Mesenchymal stem cell (in vitro differentiated cells and primary cell): ENCODE measurements at regions not wholly inside any gene's neighbourhood (a gene's known extent, or its start where the extent isn't known, plus 50 kb on each side); places are given as distances from the start of the nearest gene placed in this dataset.

ENCODE experiments used
- DNase-seq: peaks from one replicate; pipeline ENCODE4 v3.0.0-alpha.2; 2013
- H2AFZ ChIP-seq: one replicate; pipeline ENCODE4 v1.6.1; 2013; ENCODE audit warnings: low read depth, mild to moderate bottlenecking, control low read depth, inconsistent platforms, low read length, moderate library complexity
- H2AK5ac ChIP-seq: 2 replicates; pipeline ENCODE4 v1.6.1; 2013; ENCODE audit warnings: low read length, moderate library complexity, mild to moderate bottlenecking, inconsistent platforms; ENCODE audit not compliant: severe bottlenecking
- H2BK120ac ChIP-seq: one replicate; pipeline ENCODE4 v1.6.1; 2013; ENCODE audit warnings: low read depth, mild to moderate bottlenecking, inconsistent platforms, low read length, moderate library complexity
- H2BK12ac ChIP-seq, 2 experiments: one replicate each; pipeline ENCODE4 v1.6.1; 2013; ENCODE audit warnings: inconsistent platforms in 2 of 2, low read length in 2 of 2, mild to moderate bottlenecking in 2 of 2, moderate library complexity in 2 of 2, control low read depth in 1 of 2
- H2BK15ac ChIP-seq: one replicate; pipeline ENCODE4 v1.6.1; 2013; ENCODE audit warnings: mild to moderate bottlenecking, low read depth, inconsistent platforms; ENCODE audit not compliant: poor library complexity, severe bottlenecking
- H2BK5ac ChIP-seq: 2 replicates; pipeline ENCODE4 v1.6.1; 2013; ENCODE audit warnings: low read depth, mild to moderate bottlenecking, low read length, control low read depth, inconsistent platforms; ENCODE audit not compliant: poor library complexity, severe bottlenecking
- H3K14ac ChIP-seq, 2 experiments: one replicate each; pipeline ENCODE4 v1.6.1; 2013; ENCODE audit warnings: inconsistent platforms in 2 of 2, low read length in 2 of 2, control low read depth in 1 of 2, mild to moderate bottlenecking in 1 of 2, moderate library complexity in 1 of 2
- H3K18ac ChIP-seq, 2 experiments: one replicate each; pipeline ENCODE4 v1.6.1; 2013; ENCODE audit warnings: inconsistent platforms in 2 of 2, low read length in 2 of 2, control low read depth in 1 of 2, low read depth in 1 of 2, mild to moderate bottlenecking in 1 of 2
- H3K23ac ChIP-seq, 2 experiments: one replicate each; pipeline ENCODE4 v1.6.1; 2013; ENCODE audit warnings: inconsistent platforms in 2 of 2, low read length in 2 of 2, mild to moderate bottlenecking in 2 of 2, moderate library complexity in 2 of 2, control low read depth in 1 of 2
- H3K27ac ChIP-seq: 2 replicates; pipeline ENCODE4 v1.5.1; 2013; ENCODE audit warnings: mild to moderate bottlenecking, moderate library complexity, low read length, control low read depth, inconsistent platforms; ENCODE audit not compliant: poor library complexity, severe bottlenecking
- H3K27me3 ChIP-seq, 2 experiments: 2 replicates each; pipeline versions ENCODE4 v1.6.1 to v1.7.0; 2013; ENCODE audit warnings: low read length in 2 of 2, mild to moderate bottlenecking in 2 of 2, moderate library complexity in 2 of 2, control low read depth in 1 of 2, inconsistent platforms in 1 of 2; ENCODE audit not compliant: control insufficient read depth in 1 of 2, insufficient read depth in 1 of 2
- H3K36me3 ChIP-seq, 2 experiments: 2 replicates each; pipeline versions ENCODE4 v1.6.1 to v1.7.0; 2013; ENCODE audit warnings: low read length in 2 of 2, control low read depth in 1 of 2, inconsistent platforms in 1 of 2, low read depth in 1 of 2, mild to moderate bottlenecking in 1 of 2; ENCODE audit not compliant: insufficient read depth in 2 of 2, control insufficient read depth in 1 of 2
- H3K4ac ChIP-seq, 2 experiments: one replicate each; pipeline ENCODE4 v1.6.1; 2013; ENCODE audit warnings: inconsistent platforms in 2 of 2, low read length in 2 of 2, mild to moderate bottlenecking in 2 of 2, moderate library complexity in 2 of 2, control low read depth in 1 of 2, low read depth in 1 of 2
- H3K4me1 ChIP-seq: 2 replicates; pipeline ENCODE4 v1.6.1; 2013; ENCODE audit warnings: low read depth, low read length, control low read depth; ENCODE audit not compliant: control insufficient read depth, insufficient read depth
- H3K4me2 ChIP-seq: 2 replicates; pipeline ENCODE4 v1.6.1; 2013; ENCODE audit warnings: low read length, mild to moderate bottlenecking, inconsistent platforms; ENCODE audit not compliant: poor library complexity, severe bottlenecking
- H3K4me3 ChIP-seq, 2 experiments: 2 replicates each; pipeline versions ENCODE4 v1.5.1 to v1.7.0; 2013; ENCODE audit warnings: low read length in 2 of 2, mild to moderate bottlenecking in 2 of 2, control low read depth in 1 of 2, low read depth in 1 of 2; ENCODE audit not compliant: insufficient read depth in 1 of 2
- H3K79me1 ChIP-seq: replicated peaks from 2 replicates; pipeline ENCODE4 v1.6.1; 2013; ENCODE audit warnings: mild to moderate bottlenecking, control low read depth, low read length, inconsistent platforms; ENCODE audit not compliant: poor library complexity, severe bottlenecking
- H3K9ac ChIP-seq: 2 replicates; pipeline ENCODE4 v1.7.0; 2013; ENCODE audit warnings: mild to moderate bottlenecking, low read length, moderate library complexity
- H3K9me3 ChIP-seq: 2 replicates; pipeline ENCODE4 v1.7.0; 2013; ENCODE audit warnings: mild to moderate bottlenecking, low read length; ENCODE audit not compliant: control insufficient read depth
- H4K8ac ChIP-seq: one replicate; pipeline ENCODE4 v1.6.1; 2013; ENCODE audit warnings: inconsistent platforms, mild to moderate bottlenecking, low read length, moderate library complexity
- H4K91ac ChIP-seq: one replicate; pipeline ENCODE4 v1.6.1; 2013; ENCODE audit warnings: mild to moderate bottlenecking, low read length, inconsistent platforms
- WGBS: methylation state at CpG from one replicate; pipeline ENCODE4 v1.1.7; 2013; ENCODE audit warnings: mixed read lengths; 5-methylcytosine and 5-hydroxymethylcytosine counted together

DNA sequence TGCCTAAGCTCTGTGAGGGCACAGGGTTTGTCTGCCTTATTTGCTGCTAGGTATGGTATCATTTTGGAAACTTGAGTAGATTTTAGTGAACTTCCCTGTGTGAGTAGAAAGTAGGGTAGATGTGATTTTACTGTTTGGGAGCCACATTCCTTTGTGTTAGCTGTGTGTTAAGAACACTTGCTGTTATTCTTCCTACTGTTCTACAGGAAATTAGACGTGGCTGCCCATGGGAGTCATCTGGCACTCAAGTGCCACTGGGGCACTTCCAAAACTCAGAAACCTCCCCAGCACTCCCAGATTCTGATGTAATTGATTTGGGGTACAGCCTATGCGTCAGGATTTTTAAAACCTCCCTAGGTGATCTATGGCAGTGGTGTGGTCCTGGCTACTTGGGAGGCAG is 369.9 kb upstream of the C2CD4B start:
- Histone ChIP-seq H4K91ac (no peak overlapping the region), H3K9me3 (no peaks in the 10 kb centered on the region), H2BK120ac (no peak overlapping the region), H3K14ac (no peak overlapping the region), H2BK5ac (no peak overlapping the region), H2AK5ac (no peak overlapping the region), H3K18ac (no peak overlapping the region), H4K8ac (no peak overlapping the region), H3K4me2 (no peak overlapping the region), H3K27ac (no peak overlapping the region), H3K79me1 (peaks cover 21% of the 10 kb centered on the region), H3K4ac (no peak overlapping the region), H2AFZ (no peak overlapping the region), H2BK15ac (no peak overlapping the region), H3K4me3 (no peak overlapping the region), H3K4me1 (no peaks in the 10 kb centered on the region), H2BK12ac (no peak overlapping the region), H3K27me3 (no peaks in the 10 kb centered on the region), H3K9ac (no peak overlapping the region), H3K23ac (no peak overlapping the region), H3K36me3 (no peaks in the 10 kb centered on the region)
- no CpG with 5 or more reads among the region's 2 CpGs for WGBS
- DNase-seq: no peak

DNA sequence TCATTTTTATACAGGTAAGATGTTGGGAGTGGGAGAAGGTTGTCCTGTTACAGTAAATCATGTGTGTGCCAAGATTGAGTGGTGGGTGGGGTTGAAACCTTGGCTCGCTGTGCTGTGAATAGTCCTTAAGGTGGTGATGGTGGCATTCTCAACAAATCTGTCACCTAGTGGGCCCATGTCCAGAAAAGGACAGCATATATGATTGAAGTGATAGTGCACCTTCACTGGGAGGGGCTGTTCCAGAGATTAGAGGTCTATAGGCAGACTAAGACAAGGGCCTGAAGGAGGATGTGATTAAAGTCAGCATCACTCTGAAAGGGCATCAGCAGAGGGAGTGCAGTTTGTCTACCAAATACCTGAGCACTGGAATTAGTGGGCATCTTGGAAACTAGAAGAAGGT is 374.2 kb upstream of the C2CD4B start:
- H3K18ac ChIP-seq: no peak overlapping the region
- H3K27ac ChIP-seq: no peak overlapping the region
- no peak overlapping the region for H4K8ac ChIP-seq
- H2AFZ ChIP-seq: no peak overlapping the region
- no peak overlapping the region for H2BK120ac ChIP-seq
- no peaks in the 10 kb centered on the region for H3K4me1 ChIP-seq
- no peak overlapping the region for H2AK5ac ChIP-seq
- H3K14ac ChIP-seq: no peak overlapping the region
- H3K4me3 ChIP-seq: no peak overlapping the region
- 98% methylated on average over 1 of the region's 1 CpG for WGBS
- no peak overlapping the region for H3K9ac ChIP-seq
- no peak overlapping the region for H2BK15ac ChIP-seq
- H3K4ac ChIP-seq: no peak overlapping the region
- no peaks in the 10 kb centered on the region for H3K9me3 ChIP-seq
- no peak overlapping the region for H4K91ac ChIP-seq
- no peak overlapping the region for H3K4me2 ChIP-seq
- no peaks in the 10 kb centered on the region for H3K27me3 ChIP-seq
- no peak for DNase-seq
- no peak overlapping the region for H3K23ac ChIP-seq
- no peak overlapping the region for H2BK12ac ChIP-seq
- peaks cover 21% of the 10 kb centered on the region for H3K79me1 ChIP-seq
- peaks cover 0 to 4% of the 10 kb centered on the region in 2 experiments for H3K36me3 ChIP-seq
- H2BK5ac ChIP-seq: no peak overlapping the region

DNA sequence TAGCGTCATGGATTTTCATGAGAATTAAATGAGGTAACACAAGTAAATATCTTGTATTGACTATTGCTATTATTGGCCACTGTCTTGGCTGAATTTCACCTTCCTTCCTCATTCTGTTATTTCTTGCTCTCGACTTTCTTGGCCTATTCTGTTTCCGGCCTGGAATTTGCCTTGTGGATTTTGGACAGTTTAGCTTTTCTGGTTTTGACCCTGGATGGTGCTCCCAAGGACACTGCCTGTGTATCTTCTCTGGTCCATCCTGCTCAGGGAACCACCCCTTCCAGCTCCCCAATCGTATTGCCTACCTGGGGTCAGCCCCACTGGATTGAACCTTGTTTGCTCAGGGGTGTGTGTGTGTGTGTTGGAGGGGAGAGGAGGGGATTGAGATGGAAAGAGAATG is 376.2 kb upstream of the C2CD4B start:
- Histone ChIP-seq H3K4me1 (peaks cover 3% of the 10 kb centered on the region), H3K27ac (no peak overlapping the region), H3K79me1 (peaks cover 20% of the 10 kb centered on the region), H3K4ac (no peak overlapping the region), H3K9me3 (no peaks in the 10 kb centered on the region), H2BK120ac (no peak overlapping the region), H3K9ac (no peak overlapping the region), H3K14ac (no peak overlapping the region), H3K27me3 (no peaks in the 10 kb centered on the region), H3K4me2 (no peak overlapping the region), H2AK5ac (no peak overlapping the region), H3K4me3 (no peak overlapping the region), H4K8ac (no peak overlapping the region), H4K91ac (no peak overlapping the region), H3K18ac (no peak overlapping the region), H2BK5ac (no peak overlapping the region), H2BK15ac (no peak overlapping the region), H3K36me3 (peaks cover 0 to 4% of the 10 kb centered on the region in 2 experiments), H3K23ac (no peak overlapping the region), H2BK12ac (no peak overlapping the region), H2AFZ (no peak overlapping the region)
- WGBS: 84% methylated on average over 4 of the region's 4 CpGs
- no peak for DNase-seq

DNA sequence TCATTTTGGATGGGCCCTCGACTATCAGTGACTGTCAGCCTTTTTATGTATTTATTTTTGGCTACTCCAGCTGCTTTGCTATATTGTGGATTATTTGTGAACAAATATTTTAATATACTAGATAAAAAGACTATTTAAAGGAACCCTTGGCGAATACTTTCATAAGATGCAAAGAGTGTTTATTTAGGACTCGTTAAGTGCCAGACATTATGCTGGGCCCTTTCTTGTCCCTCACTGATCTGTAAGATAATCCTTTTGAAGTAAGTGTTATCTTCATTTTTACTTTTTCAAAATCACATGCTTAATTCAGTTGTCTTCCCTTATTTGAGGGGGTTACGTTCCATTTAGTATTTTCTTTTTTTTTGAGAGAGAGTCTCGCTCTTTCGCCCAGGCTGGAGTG is 376.8 kb upstream of the C2CD4B start:
- no peak overlapping the region for H2AFZ ChIP-seq
- no peaks in the 10 kb centered on the region for H3K27me3 ChIP-seq
- H3K27ac ChIP-seq: no peak overlapping the region
- H3K23ac ChIP-seq: no peak overlapping the region
- H3K4me1 ChIP-seq: peaks cover 3% of the 10 kb centered on the region
- no peak overlapping the region for H2BK120ac ChIP-seq
- H3K4me3 ChIP-seq: no peak overlapping the region
- no peak overlapping the region for H3K9ac ChIP-seq
- H2BK12ac ChIP-seq: no peak overlapping the region
- H2BK15ac ChIP-seq: no peak overlapping the region
- H3K4ac ChIP-seq: no peak overlapping the region
- H4K91ac ChIP-seq: no peak overlapping the region
- no peak overlapping the region for H3K14ac ChIP-seq
- H3K4me2 ChIP-seq: no peak overlapping the region
- no peak overlapping the region for H3K18ac ChIP-seq
- H3K9me3 ChIP-seq: no peaks in the 10 kb centered on the region
- no peak overlapping the region for H2BK5ac ChIP-seq
- DNase-seq: no peak
- H3K79me1 ChIP-seq: peaks cover 19% of the 10 kb centered on the region
- H3K36me3 ChIP-seq: peaks cover 0 to 4% of the 10 kb centered on the region in 2 experiments
- 96% methylated on average over 5 of the region's 6 CpGs for WGBS
- H2AK5ac ChIP-seq: no peak overlapping the region
- no peak overlapping the region for H4K8ac ChIP-seq
